GM18517 (cell line): ENCODE measurements at regions not wholly inside any gene's neighbourhood (a gene's known extent, or its start where the extent isn't known, plus 50 kb on each side); places are given as distances from the start of the nearest gene placed in this dataset.
"Not testable (repeated sequence)": the region's sequence is repeated elsewhere in the genome, so short reads cannot be mapped to it uniquely, and the experiment has no call there.

Experiments
- ATAC-seq: cut with Tn5 transposase; IDR thresholded peaks from one replicate; pipeline ENCODE4 v1.9.1; 2021; ENCODE audit warnings: mild to moderate bottlenecking, moderate library complexity; ENCODE audit not compliant: unreplicated experiment

DNA sequence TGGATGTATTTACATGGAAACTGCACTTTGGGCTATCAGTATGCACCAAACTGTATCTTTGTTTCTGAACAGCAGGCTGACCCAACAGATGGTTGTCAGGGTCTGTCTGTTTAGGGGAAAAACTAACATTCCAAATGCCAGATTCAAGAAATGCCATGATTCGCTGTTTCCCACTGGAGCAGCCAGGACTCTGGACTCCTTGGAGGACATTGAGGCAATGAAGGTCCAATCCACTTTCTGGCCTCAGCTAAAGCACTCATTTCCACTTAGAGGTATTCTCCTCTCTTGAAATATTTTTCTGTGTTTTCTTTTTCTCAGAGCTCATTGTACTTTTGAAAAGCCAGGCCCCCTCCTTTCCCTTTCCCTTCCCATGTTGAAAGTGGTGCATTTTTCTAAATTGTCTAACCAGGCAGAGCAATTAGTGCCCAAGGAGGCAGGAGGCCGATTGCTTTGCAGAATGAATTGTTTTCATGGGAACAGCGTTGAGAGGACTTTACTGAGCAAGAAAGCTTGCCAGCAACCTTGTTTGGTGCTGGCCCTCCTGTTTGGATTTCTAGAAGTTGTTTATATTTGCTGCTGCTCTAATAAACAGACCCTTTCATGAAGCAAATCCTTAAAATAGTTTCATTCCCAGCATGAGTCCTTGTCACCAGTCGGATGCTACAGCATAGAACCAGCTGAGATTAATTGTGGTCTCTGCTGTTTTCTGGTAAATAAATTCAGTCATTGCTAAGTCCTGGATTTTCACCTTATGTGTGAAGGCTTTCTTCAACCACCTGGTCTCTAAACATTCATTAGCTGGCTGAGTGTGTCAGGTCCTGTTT lies 132.8 kb upstream of the TAF11L2 start:
- ATAC-seq: no peak

DNA sequence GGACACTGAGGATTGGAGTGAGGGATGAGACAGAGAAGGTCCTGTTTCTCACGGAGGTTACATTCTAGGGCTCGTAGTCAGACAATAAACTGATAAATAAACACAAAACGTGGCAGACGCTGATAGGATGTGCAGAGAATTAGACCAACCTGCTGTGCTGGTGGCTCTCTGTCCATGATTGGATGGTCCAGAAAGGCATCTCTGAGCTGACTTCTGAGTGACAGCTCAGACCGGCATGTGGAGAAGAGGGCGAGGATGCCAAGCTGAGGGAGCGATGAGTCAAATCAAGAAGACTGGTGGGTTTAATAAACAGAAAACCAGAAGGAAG lies 132.3 kb upstream of the TAF11L2 start:
- ATAC-seq: no peak

DNA sequence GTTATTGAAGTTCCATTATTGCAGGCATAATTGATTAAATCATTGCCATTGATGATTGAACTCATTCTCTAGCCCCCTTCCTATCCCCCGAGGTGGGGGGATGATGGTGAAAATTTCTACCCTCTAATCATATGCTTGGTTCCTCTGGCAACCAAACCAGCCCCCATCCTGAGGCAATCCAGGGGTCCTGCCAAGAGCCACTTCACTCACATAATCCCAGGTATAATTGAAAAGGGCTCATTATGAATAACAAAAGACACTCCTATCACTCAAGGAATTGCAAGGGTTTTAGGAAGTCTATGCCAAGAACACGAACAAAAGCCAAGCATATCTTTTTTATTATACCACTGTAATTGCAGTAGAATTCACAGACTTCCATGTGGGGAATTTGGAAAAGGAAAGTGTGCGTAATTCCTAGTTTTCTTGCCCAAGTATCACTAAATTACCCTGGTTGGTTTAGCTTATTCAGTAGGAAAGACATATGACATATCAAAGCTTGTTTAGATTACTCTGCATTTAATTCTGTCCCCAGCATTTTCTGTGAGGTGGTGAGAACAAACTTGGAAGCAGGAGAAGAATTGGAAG lies 130.7 kb upstream of the TAF11L2 start:
- ATAC-seq: no peak

DNA sequence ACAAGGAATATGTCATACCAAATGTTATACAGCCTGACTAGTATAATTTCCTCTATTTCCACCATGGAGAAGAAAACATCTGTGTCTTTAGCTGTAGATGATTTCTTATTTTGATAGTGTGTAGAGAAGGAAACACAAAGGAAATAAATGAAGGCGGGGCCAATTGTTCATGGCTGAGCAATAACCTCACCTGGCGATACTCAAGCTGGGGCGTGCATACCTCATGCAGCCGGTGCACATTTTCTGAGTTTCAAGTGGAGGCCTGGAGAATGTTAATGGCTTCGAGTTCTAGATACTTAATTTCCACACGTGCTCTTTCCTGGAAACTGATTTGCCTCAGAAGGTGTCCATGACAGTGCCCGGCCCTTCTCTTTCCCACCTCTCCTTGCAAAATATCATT lies 127.4 kb upstream of the TAF11L2 start:
- no peak for ATAC-seq

DNA sequence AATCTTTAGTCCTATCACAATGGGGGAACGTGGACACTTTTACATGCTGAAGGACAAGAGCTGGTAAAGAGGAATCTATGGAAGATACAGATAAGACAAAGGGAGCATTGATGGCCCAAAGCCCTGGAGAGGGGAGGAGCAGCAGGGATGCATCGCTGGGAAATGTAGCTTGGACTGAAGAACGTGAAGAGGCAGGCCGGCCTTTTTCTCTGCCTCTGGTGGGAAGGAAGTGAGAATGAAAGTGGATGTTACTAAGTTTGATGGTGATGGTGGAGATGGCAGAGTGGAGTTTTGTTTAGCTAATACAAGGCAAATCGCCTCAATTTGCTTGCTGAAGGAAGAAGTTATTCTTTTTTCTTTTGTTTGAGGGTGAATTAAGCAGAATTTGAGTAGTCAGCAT lies 124.6 kb upstream of the TAF11L2 start:
- no peak for ATAC-seq

DNA sequence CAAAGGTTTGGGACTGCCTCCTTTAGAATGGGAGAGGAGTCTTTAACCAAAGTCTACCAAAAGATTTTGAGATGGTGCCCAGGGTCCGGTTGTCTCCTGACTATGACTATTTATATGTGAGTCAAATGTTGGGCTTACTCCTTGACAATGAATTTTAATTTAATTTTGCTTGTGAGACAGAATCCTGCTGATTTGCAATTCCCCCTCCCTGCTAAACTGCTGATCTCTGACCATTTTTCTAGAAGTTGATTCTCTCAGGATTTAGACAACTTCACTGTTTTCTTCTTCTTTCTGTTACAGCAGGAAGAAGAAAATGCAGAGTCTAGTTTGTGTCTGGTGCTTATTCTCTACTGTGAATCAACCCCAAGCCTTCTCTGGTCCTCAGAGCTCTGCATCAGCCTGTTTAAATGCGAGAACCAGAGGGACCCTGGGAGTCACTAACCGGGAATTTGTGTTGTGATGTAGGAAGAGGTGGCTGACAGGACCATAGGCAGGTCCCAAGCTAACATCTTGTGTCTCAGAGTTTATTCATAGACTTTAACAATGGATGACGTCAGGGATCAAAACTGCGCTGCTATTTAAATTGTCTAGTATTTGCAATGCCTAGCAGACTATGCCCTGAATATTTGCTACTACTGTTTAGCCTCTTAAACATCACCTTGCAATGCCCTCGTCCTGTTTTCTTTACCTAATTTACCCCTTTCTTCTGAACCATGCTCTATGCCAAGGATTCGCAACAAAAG lies 124.0 kb upstream of the TAF11L2 start:
- no peak for ATAC-seq

DNA sequence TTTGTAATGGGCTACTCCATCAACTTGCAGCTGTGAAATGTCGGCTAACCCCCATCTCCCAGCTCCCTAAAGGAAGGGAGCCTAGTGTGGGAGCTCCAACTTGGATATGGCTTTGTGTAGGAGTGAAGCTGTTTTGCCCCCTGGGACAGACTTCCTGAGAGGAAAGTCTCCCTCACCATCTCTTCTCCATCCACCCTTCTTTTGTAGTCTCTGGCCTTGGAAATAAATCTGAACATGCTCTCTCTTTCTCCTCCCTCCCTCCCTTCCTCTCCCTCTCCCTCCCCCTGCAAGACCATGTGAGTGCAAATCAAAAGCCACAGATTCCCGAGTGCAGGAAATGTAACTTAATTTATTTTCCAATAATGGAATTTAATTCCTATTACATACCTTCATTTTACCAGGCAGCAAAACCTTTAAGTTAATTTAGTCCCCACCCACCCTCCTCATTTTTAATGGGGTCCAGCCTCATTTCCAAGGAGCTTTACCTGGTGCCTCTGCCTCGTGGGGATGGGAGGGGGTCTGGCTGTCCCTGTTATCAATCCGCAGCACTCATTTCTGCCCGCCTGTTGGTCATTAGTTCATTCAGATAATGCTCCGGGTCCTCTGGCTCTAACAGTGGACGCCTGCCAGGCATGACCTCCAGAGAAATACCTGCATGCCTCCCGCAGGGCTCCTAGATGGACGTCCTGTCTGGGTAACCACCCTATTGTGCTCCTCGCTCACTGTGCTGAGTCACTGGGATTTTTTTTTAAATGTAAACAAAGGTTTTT lies 122.9 kb upstream of the TAF11L2 start:
- ATAC-seq: no peak

DNA sequence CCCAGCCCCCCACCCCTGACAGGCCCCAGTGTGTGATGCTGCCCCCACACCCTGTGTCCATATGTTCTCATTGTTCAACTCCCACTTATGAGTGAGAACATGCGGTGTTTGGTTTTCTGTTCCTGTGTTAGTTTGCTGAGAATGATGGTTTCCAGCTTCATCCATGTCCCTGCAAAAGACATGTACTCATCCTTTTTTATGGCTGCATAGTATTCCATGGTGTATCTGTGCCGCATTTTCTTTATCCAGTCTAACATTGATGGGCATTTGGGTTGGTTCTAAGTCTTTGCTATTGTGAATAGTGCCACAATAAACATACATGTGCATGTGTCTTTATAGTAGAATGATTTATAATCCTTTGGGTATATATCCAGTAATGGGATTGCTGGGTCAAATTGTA lies 122.1 kb upstream of the TAF11L2 start:
- not testable (repeated sequence) for ATAC-seq

DNA sequence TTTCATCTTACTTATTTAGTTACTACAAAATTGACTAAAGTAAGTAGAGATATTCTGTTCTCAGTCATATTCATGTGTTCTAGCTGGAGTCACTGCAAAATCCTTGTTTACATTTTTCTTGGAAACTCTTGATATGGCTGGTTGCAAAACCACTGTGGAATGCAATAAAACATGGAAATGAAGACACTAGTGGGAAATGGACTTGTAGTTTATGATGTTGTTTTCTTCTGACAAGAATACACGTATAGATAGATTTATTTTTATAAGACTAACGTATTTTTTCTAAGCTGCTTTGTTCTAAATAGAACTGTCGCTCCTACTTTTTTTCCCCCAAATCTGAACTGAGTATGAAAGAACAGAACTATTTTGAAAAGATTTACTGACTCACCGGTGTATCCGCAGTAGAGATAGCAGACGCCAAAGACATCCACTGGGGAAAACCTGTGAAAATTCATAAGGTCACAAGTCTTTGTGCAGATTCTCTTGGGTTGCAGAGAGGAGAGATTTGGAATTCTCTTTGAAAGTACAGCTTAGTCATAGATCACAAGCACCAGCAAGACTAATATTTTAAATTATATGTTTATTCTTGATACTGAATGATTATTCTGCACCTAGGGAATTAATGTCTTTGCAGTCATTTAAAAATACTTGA lies 119.6 kb upstream of the TAF11L2 start:
- no peak for ATAC-seq

DNA sequence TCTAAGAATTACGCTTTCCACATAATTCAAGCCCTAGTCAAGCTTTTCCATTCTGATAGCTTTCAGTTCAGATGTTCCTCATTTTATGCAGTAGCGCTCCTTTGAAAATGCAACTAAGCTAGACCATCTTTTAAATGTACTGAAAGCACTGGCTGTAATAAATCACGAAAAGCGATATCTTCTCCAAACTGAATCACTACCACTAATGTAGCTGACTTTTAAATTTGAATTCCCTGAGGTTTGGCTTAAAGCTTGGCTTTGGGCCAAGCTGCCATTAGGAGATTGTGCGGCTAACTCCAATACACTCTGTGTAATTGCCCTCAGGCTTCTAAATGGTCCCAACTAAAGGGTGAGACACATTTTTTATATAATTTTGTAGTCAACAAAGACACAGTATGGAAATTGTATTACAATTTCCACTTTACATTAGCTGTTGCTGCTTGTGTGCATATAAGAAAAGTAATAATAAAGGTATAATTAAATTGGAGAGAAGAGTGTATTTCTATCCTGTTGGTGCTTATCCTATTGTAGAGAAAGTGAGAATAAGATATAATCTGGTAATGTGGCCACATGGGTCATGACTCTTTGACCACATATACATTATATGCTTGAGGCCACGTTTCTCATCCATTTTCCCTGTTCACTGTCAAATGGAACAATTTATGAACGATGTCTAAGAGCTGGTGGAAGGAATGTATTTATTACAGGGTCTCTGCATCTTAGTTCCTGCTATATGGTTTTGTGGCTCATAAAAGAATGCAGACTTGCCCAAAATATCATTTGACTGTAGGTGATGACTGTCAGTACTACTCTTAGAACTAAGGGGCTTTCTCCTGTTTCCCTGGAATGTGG lies 118.7 kb upstream of the TAF11L2 start:
- no peak for ATAC-seq

DNA sequence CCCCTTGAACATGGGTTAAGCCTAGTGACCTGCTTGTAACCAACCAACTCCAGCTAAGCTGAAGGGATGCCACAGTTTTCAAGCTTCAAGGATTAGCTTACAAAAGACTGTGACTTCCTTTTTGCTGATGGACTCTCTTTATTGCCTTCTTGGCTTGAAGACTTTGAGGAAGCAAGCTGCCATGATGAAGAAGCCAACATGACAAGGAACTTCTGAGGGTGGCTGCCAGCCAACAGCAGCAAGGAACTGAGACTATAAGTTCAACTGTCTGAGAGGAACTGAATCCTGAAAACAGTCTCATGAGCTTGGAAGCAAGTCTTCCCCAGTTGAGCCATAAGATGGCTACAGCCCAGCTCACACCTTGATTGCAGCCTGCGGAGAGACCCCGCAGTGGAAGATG lies 116.1 kb upstream of the TAF11L2 start:
- no peak for ATAC-seq

DNA sequence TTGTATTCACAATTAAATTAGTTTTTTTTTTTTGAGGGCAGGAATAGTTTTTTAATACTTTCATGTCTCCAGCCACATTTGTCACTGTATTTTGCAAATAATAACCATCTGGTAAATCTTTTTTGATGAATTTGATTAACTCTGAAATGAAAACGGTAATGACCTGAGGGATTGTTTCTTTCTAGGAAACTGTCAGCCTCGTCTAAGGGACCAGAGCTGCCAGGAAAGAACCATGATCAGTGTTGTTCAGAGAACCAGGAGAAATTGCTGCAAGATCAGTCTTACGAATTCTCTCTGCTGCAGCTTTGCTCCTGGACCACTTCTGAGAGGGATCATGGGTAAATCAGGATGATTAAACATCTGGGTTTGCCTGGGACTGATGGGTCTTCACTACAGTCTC lies 114.5 kb upstream of the TAF11L2 start:
- no peak for ATAC-seq

DNA sequence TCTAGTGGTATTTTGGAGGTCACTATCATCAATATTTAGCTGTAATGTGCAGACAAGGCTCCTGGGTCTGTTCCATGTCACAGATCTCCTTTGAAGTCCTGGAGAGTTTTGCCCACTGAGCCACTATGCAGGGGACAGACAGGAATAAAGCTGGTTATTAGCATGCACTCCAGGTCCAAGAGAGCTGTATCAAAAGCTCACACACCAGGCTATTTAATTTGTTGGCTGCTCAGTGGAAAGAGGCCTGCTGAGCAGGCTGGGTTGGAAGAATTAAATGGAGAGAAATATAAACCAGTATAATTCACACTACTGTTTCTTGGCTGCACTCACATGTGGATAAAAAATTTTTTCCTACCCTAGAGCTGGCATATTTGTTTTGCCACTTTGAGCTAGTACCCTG lies 113.8 kb upstream of the TAF11L2 start:
- no peak for ATAC-seq

DNA sequence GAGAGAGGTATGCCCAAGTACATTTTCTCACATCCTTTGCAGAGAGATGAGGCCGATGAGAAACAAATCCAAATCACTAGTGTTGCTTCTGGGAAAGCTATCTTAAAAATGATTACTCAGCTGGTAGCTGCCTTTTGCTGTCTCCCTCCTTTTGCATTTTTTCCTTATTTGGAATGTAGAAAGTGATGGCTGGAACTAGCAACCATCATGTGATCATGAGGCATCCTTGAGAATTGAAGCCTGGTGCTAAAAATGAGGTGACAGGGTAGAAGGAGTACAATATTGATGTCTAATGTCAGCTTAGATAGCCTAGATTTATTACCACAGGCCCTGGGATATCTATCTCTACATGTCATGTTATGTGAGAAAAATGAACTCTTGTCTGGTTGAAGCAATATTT lies 109.3 kb upstream of the TAF11L2 start:
- ATAC-seq: no peak

DNA sequence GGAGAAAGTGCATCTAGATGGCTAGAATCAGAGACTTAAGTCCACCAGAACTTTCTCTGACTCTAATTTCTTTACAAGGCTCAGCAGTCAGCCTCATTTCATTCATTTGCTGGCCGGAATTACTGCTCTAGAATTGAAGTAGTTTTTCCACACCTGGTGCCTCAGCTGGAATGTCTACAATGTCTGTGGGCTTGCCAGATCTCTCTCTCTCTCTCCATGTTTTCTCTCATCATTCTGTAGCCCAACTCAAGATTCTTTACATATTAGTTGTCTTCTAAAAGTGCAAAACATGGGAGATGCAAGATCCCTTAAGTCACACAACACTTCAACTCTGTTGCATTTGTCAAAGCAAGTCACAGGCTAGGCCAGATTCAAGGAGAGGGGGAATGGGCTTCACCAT lies 103.9 kb upstream of the TAF11L2 start:
- ATAC-seq: no peak

DNA sequence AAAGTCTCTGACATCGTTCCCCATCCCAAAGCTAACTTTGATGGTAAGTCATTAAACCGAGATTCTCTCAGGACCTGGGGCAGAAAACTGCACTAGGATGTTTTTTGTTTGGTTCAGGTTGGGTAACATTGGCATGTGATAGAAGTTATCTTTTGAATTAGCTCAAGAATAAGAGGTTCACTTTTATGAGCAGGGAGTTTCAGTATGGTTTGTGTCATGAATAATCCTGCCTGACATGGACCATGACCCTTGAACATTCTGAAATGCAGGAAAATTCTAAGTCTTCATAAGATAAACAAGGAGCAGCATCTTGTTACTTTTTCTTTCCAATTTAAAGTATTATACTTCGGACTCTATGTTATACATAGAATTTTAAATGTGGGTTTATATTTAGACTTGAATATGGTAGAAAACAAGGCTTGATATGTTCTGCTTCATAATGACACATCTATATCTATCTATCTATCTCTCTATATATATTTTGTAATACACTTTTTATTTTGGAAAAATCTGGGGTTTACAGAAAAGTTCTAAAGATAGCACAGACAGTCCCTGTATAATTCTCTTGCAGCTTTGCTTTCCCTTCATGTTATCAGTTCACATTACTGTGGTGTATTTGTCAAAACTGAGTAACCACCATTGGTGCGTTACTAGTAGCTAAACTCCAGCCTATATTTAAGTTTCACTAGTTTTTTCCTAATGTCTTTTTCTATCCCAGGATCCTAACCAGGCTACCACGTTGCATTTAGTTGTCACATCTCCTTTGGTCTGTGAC lies 102.7 kb upstream of the TAF11L2 start:
- no peak for ATAC-seq

DNA sequence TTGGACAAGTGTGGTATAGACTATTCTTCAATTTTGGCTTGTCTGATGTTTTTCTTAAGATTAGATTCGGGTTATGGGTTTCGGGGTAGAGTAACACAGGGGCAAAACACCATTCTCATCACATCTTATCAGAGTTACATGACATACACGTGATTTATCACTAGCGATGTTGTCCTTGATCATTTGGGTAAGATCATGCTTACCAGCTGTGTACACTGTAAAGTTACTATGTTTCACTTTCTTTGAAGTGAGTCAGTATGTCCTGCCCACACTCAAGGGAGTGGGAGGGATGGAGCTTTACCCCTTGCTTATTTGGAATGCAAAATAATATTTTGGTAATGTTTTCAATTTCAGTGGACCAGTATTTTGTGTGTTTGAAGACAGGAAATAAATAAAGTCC lies 101.8 kb upstream of the TAF11L2 start:
- peak; percentile 82 for ATAC-seq

DNA sequence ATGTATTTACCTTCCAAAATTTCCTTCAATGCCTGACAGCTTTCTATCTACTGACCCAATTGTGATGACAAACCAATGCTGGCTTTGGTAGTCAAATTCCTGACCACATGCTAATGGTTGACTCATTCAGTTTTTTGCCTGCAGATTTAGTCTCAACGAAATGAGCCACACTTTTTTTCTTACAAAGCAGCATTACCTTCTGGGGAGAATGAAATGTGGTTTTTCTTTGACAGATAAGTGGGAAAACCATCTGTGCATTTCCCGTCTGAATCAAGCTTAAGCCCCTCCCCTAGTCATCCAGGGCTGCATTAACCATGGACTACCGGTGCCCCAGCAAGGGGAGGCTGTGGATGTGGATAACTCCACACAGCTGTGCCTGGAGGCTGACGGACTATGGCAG lies 99.6 kb upstream of the TAF11L2 start:
- ATAC-seq: no peak
